EH (cell line): ENCODE measurements at regions not wholly inside any gene's neighbourhood (a gene's known extent, or its start where the extent isn't known, plus 50 kb on each side); places are given as distances from the start of the nearest gene placed in this dataset.
"Not testable (repeated sequence)": the region's sequence is repeated elsewhere in the genome, so short reads cannot be mapped to it uniquely, and the experiment has no call there.

Source experiments
- DNase-seq: peaks from one replicate; pipeline ENCODE4 v3.0.0-alpha.2; 2015; ENCODE audit warnings: low read depth

DNA sequence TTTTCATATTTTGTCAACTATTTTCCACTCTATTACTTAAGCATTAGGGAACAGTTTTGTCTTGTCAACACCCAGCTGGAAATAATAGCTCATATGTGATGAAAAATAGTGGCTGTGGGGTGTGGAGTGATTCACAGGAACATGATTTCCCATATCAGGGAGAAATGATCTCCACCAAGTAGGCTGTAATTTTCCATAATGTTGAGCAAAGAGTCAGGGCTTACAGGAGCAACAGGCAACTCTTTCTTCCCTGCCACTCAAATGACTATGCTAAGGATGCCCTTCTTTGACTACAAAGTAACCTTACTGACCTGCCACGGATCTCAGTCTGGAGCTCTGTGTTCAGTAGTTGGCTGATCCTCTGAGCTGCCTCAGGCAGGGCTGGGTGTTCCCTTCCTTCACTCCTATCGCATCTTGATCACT, 90.0 kb upstream of the GATB start:
- DNase-seq: peak; percentile 20

DNA sequence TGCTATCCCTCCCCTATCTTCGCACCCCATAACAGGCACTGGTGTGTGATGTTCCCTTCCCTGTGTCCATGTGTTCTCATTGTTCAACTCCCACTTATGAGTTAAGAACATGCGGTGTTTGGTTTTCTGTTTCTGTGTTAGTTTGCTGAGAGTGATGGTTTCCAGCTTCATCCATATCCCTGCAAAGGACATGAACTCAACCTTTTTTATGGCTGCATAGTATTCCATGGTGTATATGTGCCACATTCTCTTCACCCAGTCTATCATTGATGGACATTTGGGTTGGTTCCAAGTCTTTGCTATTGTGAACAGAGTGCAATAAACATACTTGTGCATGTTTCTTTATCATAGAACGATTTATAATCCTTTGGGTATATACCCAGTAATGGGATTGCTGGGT, 84.7 kb upstream of the GATB start:
- not testable (repeated sequence) for DNase-seq

DNA sequence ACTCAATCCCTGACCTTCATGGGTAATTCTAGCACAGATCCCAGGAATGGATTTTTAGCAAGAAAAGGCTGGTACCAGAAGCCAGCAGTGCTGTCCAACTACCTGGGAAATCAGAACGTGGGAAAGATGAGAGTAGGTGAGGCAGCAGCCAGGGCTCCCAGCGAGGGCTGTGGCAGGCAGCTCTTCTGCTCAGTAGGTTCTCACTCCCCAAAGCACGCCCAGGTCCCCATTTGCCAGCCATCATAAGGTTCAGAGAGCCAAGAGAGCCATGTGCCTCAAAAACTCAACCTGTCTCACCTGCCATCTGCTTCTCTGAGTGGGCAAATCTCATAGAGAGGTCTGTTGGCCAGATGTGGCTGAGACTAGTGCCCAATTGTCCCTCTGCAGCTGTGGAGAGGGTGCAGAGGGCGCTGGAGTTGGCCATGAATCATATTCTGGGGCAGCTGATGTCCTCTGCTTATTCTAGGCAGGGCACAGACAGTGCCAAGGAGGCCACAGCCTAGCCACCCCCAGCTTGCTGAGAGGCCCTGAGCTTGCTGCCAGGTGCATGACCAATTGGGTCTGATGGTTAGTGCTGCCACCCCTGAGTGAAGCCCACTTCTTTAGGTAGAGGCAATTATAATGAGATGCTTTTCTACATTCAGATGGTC, 81.7 kb upstream of the GATB start:
- DNase-seq: no peak

DNA sequence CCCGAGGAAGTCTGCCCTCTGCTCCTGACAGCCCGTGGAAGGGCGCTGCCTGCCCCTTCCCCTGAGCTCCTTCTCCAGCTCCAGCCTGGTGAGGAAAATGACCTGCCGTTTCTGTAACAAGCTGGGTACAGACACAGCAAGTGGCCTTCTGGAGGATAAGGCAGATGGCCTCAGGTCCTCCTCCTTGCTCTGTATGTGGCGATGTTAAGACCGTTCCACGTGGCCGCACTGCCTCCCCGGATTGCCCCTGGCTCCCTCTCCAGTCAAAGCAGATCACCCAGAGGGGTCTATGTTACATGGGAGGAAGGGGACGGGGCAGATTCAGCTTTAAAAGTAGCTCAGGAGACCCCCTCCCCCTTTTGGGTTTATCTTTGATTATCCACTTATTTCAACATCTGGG, 80.3 kb upstream of the GATB start:
- DNase-seq: no peak

DNA sequence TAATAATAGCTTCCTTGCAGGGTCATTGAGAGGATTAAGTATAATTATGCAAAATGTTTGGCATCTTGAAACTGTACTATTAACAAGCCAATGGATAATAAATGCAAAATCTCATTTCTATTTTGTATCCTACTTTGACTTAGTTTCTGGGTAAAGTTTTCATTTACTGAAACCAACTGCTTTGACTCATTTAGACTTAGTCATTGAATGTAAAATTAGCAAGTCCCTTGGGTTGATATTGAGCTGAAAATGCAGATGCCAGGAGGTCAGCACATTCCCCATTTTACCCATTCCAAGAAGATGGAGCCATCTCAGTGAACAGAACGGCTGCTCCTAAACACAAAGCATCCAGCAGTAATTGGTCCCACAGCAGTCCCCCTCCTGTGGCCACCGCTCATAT, 74.7 kb upstream of the GATB start:
- no peak for DNase-seq

DNA sequence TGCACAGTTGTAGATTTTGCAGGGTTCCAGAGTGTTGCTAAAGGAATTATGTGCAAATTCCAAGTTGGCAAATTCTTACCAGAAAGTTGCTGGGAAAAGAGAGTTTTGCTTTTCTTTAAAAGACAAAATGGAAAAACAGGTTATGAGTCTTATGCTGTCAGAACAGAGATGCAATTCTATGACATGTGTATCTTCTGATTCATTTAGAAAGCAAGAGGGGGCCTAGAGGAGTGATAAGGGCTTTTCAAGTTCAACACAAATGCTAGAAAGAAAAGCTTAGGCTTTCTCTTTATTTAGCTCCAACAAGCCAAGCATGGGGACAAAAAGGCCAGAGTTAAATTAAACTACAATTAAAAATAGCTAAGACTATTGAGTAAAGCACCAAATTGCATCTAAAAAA, 72.4 kb upstream of the GATB start:
- DNase-seq: no peak

DNA sequence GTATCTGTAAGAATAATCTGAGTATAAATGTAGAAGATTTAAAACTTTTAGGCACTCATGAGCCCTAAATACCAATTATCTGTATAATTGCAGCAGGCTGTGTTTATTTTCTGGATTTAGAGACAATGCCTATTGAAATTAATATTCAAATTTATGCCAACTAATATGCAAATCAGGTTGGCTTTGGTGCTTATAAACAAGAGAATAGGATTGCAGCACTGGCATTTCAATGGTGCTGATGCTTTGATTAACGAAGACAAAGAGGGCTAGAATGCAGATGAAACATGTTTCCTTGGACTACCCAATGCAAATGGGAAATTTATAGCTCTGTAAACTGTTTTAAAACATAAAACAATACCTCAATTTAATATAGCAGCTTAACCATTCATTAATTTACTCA, 70.7 kb upstream of the GATB start:
- no peak for DNase-seq

DNA sequence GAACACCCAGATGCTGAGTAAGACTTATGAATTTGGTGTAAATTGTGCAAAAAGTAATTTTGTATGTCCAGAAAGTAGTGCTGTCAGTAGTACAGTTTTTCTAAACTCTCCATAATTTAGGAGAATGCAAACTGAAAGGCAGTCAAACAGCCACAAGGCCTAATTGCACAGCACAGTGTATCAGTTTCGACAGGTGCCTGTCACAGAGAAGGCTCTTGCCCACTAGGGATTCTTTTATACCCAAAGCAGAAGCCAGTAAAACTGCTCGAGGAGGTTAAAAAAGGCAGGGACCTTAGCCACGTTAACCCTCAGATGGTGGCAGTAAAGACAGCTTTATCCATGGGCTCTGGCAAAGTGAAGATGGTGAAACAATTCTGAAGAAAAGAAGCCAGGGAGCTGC, 69.4 kb upstream of the GATB start:
- no peak for DNase-seq

DNA sequence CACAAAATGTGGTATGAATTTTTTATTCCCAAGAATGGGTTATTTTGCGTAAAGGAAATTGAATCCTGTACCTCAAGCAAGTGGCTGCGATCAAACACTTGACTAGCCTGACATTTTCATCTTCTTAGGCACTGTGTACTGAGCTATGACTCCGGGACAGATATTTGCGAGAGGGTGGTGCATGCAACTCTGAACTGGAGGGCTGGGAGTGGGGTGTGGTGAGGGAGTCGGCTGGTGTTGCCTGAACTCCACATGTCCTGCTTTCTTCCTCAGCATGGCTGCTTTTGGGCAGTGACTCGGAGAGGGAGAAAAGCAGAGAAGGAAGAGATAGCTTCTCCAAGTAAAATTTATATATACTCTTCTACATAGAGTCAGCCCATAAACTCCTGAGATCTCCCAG, 68.5 kb upstream of the GATB start:
- no peak for DNase-seq

DNA sequence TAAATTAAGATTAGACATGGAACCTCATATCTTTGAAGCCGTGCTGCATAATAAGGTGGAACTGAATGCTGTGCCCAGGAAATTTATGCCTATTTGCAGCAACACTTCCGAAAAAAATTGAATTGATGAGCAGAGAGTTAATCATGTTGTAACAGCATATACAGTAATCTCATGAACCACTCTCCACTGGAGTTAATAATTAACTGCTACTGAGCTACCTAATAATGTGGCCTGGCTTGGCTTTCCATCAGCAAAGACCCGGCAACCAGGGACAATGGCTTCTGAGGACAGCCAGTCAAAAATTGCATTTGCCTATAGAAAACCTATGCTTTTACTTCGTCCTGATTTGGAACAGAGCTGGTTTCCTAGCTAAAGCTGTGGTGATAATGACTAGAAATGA, 63.8 kb upstream of the GATB start:
- no peak for DNase-seq

DNA sequence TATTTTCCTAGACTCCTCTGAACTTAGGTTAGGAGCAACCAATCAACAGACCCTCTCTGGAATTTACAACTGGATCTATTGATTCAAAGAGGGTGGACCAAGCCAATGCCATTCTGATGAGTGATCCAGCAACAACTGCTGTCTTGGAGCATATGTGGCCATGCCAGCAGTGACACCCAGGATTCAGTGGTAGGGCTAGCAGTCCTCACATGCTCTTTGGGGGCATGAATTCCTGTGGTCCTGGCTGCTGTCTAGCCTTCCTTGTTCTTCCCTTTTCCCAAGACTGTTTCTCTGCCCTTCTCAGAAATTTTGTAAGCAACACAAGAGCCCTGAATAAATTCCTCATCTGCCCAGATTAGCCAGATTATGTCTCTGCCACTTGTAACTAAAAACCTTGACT, 61.5 kb upstream of the GATB start:
- DNase-seq: peak; percentile 42

DNA sequence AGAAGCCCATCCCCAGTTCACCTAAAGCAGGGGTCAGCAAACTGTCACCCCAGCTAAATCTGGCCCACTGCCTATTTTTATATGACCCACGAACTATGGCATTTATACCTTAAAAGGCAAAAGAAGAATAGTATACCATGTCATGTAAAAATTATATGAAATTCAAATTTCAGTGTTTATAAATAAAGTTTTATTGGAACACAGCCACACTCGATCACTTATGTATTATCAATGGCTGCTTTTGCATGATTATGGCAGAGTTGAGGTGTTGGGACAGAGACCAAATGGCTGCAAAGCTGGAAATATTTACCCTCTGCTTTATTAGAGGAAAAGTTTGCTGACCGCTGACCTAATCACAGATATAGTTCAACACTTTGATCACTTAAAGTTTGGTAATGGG, 59.2 kb upstream of the GATB start:
- no peak for DNase-seq

DNA sequence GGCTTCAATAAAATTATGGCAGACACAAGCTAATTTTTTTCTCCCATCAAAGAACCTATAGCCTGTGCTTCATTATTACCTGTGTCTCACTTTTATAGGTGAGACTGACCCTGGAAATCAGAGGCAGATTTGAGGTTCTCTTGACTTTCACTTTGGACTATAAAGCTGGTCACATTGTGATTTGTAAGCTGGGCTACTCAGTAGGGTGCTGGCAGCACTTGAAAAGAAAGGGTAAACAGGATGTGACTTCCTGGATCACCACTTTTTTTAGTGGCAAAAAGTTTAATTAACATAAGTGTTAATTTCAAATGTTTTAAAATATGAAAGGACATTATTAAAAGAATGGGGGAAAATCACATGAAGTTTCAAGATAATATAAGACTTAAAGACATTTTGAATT, 50.6 kb upstream of the GATB start:
- DNase-seq: no peak
